ENCODE measurements at regions not wholly inside any gene's neighbourhood (a gene's known extent, or its start where the extent isn't known, plus 50 kb on each side); places are given as distances from the start of the nearest gene placed in this dataset.

DNA sequence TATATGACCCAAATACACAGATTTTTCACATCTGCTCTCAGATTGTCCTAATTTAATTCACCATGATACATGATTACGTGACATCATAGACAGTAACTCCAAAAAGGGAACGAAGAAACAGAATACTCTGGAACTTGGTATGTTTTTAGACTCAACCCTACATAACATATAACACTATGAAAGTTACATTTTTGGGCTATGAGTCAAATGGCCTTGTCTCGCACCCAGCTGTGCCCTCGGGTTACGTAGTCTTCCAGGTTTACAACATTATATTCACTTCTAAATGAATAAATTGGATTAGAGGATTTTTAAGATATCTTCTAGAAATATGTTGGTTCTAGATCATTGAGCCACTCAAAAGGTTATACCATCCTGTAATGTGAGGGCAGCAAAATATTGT is 2089.6 kb upstream of the TENM3 start:
- H3K4me3 ChIP-seq (replicated peaks in 1 of 3; ENCODE audit: insufficient read depth in 1 of 3, low read depth in 2 of 3, low read length in 3 of 3) = no peak overlapping the region
- CTCF ChIA-PET (ENCODE audit: low intra/inter-chr PET ratio, low total read pairs) = no interaction called here
- in situ Hi-C loops (cut with HindIII; ENCODE audit: extremely low pct_ligation_motif_present, low pct_unique_long_range_greater_than_20kb) = no loop called here
- no peaks in the 10 kb centered on the region for H3K27me3 ChIP-seq (ENCODE audit: control insufficient read depth in 1 of 2, insufficient read depth in 2 of 2, low read length in 2 of 2)
- H3K4me1 ChIP-seq (ENCODE audit: insufficient read depth, low read length) = no peaks in the 10 kb centered on the region
- H3K36me3 ChIP-seq (replicated peaks in 1 of 2; ENCODE audit: control insufficient read depth in 1 of 2, insufficient read depth in 2 of 2, low read length in 2 of 2) = no peaks in the 10 kb centered on the region
- POLR2A ChIA-PET = no interaction called here
- no peaks in the 10 kb centered on the region for H4K20me1 ChIP-seq (ENCODE audit: insufficient read depth, low read length)
- 27% methylated on average over 5 of the region's 5 CpGs for WGBS (ENCODE audit: low lambda C conversion rate)
- H2AFZ ChIP-seq (ENCODE audit: low read length) = no peak overlapping the region
- no peak overlapping the region for H3K27ac ChIP-seq (ENCODE audit: extremely low read length, insufficient read depth, low read length)
- FAIRE-seq (no peak), ATAC-seq (no peak), DNase-seq (ENCODE audit: low spot score) (no peak)
- no peaks in the 10 kb centered on the region for H3K79me2 ChIP-seq (ENCODE audit: insufficient read depth, low read length)
- H3K9ac ChIP-seq (ENCODE audit: insufficient read depth, low read depth, low read length) = no peak overlapping the region
- no peak overlapping the region for H3K4me2 ChIP-seq (ENCODE audit: low read depth, low read length)
- intact Hi-C loops (cut with micrococcal nuclease; ENCODE audit: unreplicated experiment) = no loop called here
- no peaks in the 10 kb centered on the region for H3K9me3 ChIP-seq (ENCODE audit: low read length)
- BruUV-seq (replicated peaks) = no TSS peak
- TF ChIP-seq CCDC6 (CRISPR knock-in tag; IDR thresholded peaks at IDR 0.05) (no peak), PAWR (CRISPR knock-in tag; IDR thresholded peaks at IDR 0.05; ENCODE audit: borderline replicate concordance) (no peak), SRSF9 (IDR thresholded peaks at IDR 0.05; ENCODE audit: borderline replicate concordance, insufficient read depth, low read depth, low read length, poor library complexity, severe bottlenecking) (no peak), ZNF549 (CRISPR knock-in tag; IDR thresholded peaks at IDR 0.05) (no peak), U2AF2 (IDR thresholded peaks at IDR 0.05; ENCODE audit: low read depth, low read length) (no peak), FLYWCH1 (CRISPR knock-in tag; IDR thresholded peaks at IDR 0.05) (no peak), NR2F1 (CRISPR knock-in tag; IDR thresholded peaks at IDR 0.05) (no peak), PHB2 (IDR thresholded peaks at IDR 0.05; ENCODE audit: partially characterized antibody) (no peak), MEF2D (CRISPR knock-in tag; IDR thresholded peaks at IDR 0.05) (no peak), MEIS2 (CRISPR knock-in tag; IDR thresholded peaks at IDR 0.05) (no peak), CHCHD3 (CRISPR knock-in tag; IDR thresholded peaks at IDR 0.05) (no peak), HNF4A (CRISPR knock-in tag; IDR thresholded peaks at IDR 0.05) (no peak)
- TF ChIP-seq, protein P1, sequence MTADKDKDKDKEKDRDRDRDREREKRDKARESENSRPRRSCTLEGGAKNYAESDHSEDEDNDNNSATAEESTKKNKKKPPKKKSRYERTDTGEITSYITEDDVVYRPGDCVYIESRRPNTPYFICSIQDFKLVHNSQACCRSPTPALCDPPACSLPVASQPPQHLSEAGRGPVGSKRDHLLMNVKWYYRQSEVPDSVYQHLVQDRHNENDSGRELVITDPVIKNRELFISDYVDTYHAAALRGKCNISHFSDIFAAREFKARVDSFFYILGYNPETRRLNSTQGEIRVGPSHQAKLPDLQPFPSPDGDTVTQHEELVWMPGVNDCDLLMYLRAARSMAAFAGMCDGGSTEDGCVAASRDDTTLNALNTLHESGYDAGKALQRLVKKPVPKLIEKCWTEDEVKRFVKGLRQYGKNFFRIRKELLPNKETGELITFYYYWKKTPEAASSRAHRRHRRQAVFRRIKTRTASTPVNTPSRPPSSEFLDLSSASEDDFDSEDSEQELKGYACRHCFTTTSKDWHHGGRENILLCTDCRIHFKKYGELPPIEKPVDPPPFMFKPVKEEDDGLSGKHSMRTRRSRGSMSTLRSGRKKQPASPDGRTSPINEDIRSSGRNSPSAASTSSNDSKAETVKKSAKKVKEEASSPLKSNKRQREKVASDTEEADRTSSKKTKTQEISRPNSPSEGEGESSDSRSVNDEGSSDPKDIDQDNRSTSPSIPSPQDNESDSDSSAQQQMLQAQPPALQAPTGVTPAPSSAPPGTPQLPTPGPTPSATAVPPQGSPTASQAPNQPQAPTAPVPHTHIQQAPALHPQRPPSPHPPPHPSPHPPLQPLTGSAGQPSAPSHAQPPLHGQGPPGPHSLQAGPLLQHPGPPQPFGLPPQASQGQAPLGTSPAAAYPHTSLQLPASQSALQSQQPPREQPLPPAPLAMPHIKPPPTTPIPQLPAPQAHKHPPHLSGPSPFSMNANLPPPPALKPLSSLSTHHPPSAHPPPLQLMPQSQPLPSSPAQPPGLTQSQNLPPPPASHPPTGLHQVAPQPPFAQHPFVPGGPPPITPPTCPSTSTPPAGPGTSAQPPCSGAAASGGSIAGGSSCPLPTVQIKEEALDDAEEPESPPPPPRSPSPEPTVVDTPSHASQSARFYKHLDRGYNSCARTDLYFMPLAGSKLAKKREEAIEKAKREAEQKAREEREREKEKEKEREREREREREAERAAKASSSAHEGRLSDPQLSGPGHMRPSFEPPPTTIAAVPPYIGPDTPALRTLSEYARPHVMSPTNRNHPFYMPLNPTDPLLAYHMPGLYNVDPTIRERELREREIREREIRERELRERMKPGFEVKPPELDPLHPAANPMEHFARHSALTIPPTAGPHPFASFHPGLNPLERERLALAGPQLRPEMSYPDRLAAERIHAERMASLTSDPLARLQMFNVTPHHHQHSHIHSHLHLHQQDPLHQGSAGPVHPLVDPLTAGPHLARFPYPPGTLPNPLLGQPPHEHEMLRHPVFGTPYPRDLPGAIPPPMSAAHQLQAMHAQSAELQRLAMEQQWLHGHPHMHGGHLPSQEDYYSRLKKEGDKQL (CRISPR knock-in tag; IDR thresholded peaks at IDR 0.05; ENCODE audit: low read depth) = no peak
- TF ChIP-seq, protein P2, sequence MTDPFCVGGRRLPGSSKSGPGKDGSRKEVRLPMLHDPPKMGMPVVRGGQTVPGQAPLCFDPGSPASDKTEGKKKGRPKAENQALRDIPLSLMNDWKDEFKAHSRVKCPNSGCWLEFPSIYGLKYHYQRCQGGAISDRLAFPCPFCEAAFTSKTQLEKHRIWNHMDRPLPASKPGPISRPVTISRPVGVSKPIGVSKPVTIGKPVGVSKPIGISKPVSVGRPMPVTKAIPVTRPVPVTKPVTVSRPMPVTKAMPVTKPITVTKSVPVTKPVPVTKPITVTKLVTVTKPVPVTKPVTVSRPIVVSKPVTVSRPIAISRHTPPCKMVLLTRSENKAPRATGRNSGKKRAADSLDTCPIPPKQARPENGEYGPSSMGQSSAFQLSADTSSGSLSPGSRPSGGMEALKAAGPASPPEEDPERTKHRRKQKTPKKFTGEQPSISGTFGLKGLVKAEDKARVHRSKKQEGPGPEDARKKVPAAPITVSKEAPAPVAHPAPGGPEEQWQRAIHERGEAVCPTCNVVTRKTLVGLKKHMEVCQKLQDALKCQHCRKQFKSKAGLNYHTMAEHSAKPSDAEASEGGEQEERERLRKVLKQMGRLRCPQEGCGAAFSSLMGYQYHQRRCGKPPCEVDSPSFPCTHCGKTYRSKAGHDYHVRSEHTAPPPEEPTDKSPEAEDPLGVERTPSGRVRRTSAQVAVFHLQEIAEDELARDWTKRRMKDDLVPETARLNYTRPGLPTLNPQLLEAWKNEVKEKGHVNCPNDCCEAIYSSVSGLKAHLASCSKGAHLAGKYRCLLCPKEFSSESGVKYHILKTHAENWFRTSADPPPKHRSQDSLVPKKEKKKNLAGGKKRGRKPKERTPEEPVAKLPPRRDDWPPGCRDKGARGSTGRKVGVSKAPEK (CRISPR knock-in tag; IDR thresholded peaks at IDR 0.05; ENCODE audit: borderline replicate concordance) = no peak
- TF ChIP-seq, protein P3, sequence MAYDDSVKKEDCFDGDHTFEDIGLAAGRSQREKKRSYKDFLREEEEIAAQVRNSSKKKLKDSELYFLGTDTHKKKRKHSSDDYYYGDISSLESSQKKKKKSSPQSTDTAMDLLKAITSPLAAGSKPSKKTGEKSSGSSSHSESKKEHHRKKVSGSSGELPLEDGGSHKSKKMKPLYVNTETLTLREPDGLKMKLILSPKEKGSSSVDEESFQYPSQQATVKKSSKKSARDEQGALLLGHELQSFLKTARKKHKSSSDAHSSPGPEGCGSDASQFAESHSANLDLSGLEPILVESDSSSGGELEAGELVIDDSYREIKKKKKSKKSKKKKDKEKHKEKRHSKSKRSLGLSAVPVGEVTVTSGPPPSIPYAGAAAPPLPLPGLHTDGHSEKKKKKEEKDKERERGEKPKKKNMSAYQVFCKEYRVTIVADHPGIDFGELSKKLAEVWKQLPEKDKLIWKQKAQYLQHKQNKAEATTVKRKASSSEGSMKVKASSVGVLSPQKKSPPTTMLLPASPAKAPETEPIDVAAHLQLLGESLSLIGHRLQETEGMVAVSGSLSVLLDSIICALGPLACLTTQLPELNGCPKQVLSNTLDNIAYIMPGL (CRISPR knock-in tag; IDR thresholded peaks at IDR 0.05; ENCODE audit: borderline replicate concordance in 1 of 2, low read depth in 1 of 2) = no peak

Measured in HepG2 (cell line).